T-helper 2 cell treated with Interferon-gamma antibody and Interleukin-4, amounts not matched to agents 5 μg/mL and 100 μg/mL, for 36 hours (primary cell): ENCODE measurements at regions not wholly inside any gene's neighbourhood (a gene's known extent, or its start where the extent isn't known, plus 50 kb on each side); places are given as distances from the start of the nearest gene placed in this dataset.
"Not testable (repeated sequence)": the region's sequence is repeated elsewhere in the genome, so short reads cannot be mapped to it uniquely, and the experiment has no call there.

Source experiments
- DNase-seq: peaks from one replicate; pipeline ENCODE4 v3.0.0; 2021; ENCODE audit warnings: low spot score
- H3K27ac Mint-ChIP-seq: one replicate; pipeline ENCODE4 v1.8.0; 2021; ENCODE audit warnings: mild to moderate bottlenecking, mixed read lengths
- H3K27me3 Mint-ChIP-seq: one replicate; pipeline ENCODE4 v1.8.0; 2021; ENCODE audit warnings: low read depth, mixed read lengths
- H3K36me3 Mint-ChIP-seq: one replicate; pipeline ENCODE4 v1.8.0; 2021; ENCODE audit warnings: low read depth, mixed read lengths
- H3K4me1 Mint-ChIP-seq: one replicate; pipeline ENCODE4 v1.8.0; 2021; ENCODE audit warnings: low read depth, mixed read lengths
- H3K4me3 Mint-ChIP-seq: one replicate; pipeline ENCODE4 v1.8.0; 2022; ENCODE audit warnings: mild to moderate bottlenecking, moderate library complexity, mixed read lengths
- H3K9me3 Mint-ChIP-seq: one replicate; pipeline ENCODE4 v1.8.0; 2021; ENCODE audit warnings: mixed read lengths

GRCh38 chr6:16048221-16048620 lies 80.7 kb upstream of the MYLIP start:
- H3K27ac Mint-ChIP-seq, result no peak overlapping the region
- no peaks in the 10 kb centered on the region for H3K4me1 Mint-ChIP-seq
- H3K9me3 Mint-ChIP-seq, result no peaks in the 10 kb centered on the region
- DNase-seq, result no peak
- H3K27me3 Mint-ChIP-seq, result no peaks in the 10 kb centered on the region
- H3K36me3 Mint-ChIP-seq, result no peaks in the 10 kb centered on the region
- H3K4me3 Mint-ChIP-seq, result no peak overlapping the region

GRCh38 chr6:16047435-16047990 lies 81.4 kb upstream of the MYLIP start:
- Mint-ChIP-seq H3K4me1 (no peaks in the 10 kb centered on the region), H3K27me3 (no peaks in the 10 kb centered on the region), H3K36me3 (no peaks in the 10 kb centered on the region), H3K4me3 (no peak overlapping the region), H3K9me3 (no peaks in the 10 kb centered on the region), H3K27ac (no peak overlapping the region)
- DNase-seq, result no peak

- H3K4me3 Mint-ChIP-seq, result no peak overlapping the region
- H3K9me3 Mint-ChIP-seq, result no peaks in the 10 kb centered on the region
- DNase-seq, result no peak
- H3K27ac Mint-ChIP-seq, result no peak overlapping the region
- no peaks in the 10 kb centered on the region for H3K4me1 Mint-ChIP-seq
- H3K36me3 Mint-ChIP-seq, result no peaks in the 10 kb centered on the region
- no peaks in the 10 kb centered on the region for H3K27me3 Mint-ChIP-seq
Measured at GRCh38 chr6:16045238-16045637, 83.6 kb upstream of the MYLIP start.

- H3K9me3 Mint-ChIP-seq, result no peaks in the 10 kb centered on the region
- no peaks in the 10 kb centered on the region for H3K36me3 Mint-ChIP-seq
- H3K4me1 Mint-ChIP-seq, result no peaks in the 10 kb centered on the region
- no peak overlapping the region for H3K4me3 Mint-ChIP-seq
- no peak overlapping the region for H3K27ac Mint-ChIP-seq
- no peaks in the 10 kb centered on the region for H3K27me3 Mint-ChIP-seq
- no peak for DNase-seq
Measured at GRCh38 chr6:16044211-16044643, 84.7 kb upstream of the MYLIP start.

- H3K4me1 Mint-ChIP-seq, result peaks cover 2% of the 10 kb centered on the region
- H3K27me3 Mint-ChIP-seq, result no peaks in the 10 kb centered on the region
- H3K36me3 Mint-ChIP-seq, result no peaks in the 10 kb centered on the region
- no peaks in the 10 kb centered on the region for H3K9me3 Mint-ChIP-seq
- H3K27ac Mint-ChIP-seq, result no peak overlapping the region
- no peak for DNase-seq
- no peak overlapping the region for H3K4me3 Mint-ChIP-seq
Measured at GRCh38 chr6:16043171-16044135, 85.4 kb upstream of the MYLIP start.

GRCh38 chr6:16042751-16043150 lies 86.1 kb upstream of the MYLIP start:
- Mint-ChIP-seq H3K9me3 (no peaks in the 10 kb centered on the region), H3K4me1 (peaks cover 2% of the 10 kb centered on the region), H3K27ac (no peak overlapping the region), H3K4me3 (no peak overlapping the region), H3K36me3 (no peaks in the 10 kb centered on the region), H3K27me3 (no peaks in the 10 kb centered on the region)
- no peak for DNase-seq

GRCh38 chr6:16041327-16041726 lies 87.6 kb upstream of the MYLIP start:
- Mint-ChIP-seq H3K9me3 (no peaks in the 10 kb centered on the region), H3K27me3 (no peaks in the 10 kb centered on the region), H3K27ac (no peak overlapping the region), H3K4me3 (no peak overlapping the region), H3K4me1 (peaks cover 2% of the 10 kb centered on the region), H3K36me3 (no peaks in the 10 kb centered on the region)
- DNase-seq, result no peak

- no peak for DNase-seq
- Mint-ChIP-seq H3K27me3 (no peaks in the 10 kb centered on the region), H3K4me3 (no peak overlapping the region), H3K4me1 (peaks cover 2% of the 10 kb centered on the region), H3K27ac (no peak overlapping the region), H3K9me3 (no peaks in the 10 kb centered on the region), H3K36me3 (no peaks in the 10 kb centered on the region)
Measured at GRCh38 chr6:16040628-16040974, 88.3 kb upstream of the MYLIP start.

GRCh38 chr6:16039892-16040627 lies 88.8 kb upstream of the MYLIP start:
- not testable (repeated sequence) for H3K27me3 Mint-ChIP-seq

GRCh38 chr6:16038938-16039337 lies 89.9 kb upstream of the MYLIP start:
- no peak for DNase-seq
- H3K36me3 Mint-ChIP-seq, result no peaks in the 10 kb centered on the region
- no peak overlapping the region for H3K27ac Mint-ChIP-seq
- peaks cover 5% of the 10 kb centered on the region for H3K27me3 Mint-ChIP-seq
- H3K9me3 Mint-ChIP-seq, result no peaks in the 10 kb centered on the region
- H3K4me3 Mint-ChIP-seq, result no peak overlapping the region
- H3K4me1 Mint-ChIP-seq, result peaks cover 2% of the 10 kb centered on the region

More at GRCh38 chr6:16039892-16040627, 88.8 kb upstream of the MYLIP start:
- not testable (repeated sequence) for H3K4me1 Mint-ChIP-seq, H3K36me3 Mint-ChIP-seq, DNase-seq, H3K9me3 Mint-ChIP-seq, H3K4me3 Mint-ChIP-seq, H3K27ac Mint-ChIP-seq

GRCh38 chr6:16035488-16036080 lies 93.3 kb upstream of the MYLIP start:
- H3K4me3 Mint-ChIP-seq, result no peak overlapping the region

GRCh38 chr6:16033214-16033613 lies 95.7 kb upstream of the MYLIP start:
- DNase-seq, result no peak
- H3K27me3 Mint-ChIP-seq, result peaks cover 6% of the 10 kb centered on the region
- H3K27ac Mint-ChIP-seq, result no peak overlapping the region
- no peaks in the 10 kb centered on the region for H3K36me3 Mint-ChIP-seq
- peaks cover 17% of the 10 kb centered on the region for H3K9me3 Mint-ChIP-seq
- H3K4me1 Mint-ChIP-seq, result no peaks in the 10 kb centered on the region
- no peak overlapping the region for H3K4me3 Mint-ChIP-seq

More at GRCh38 chr6:16035488-16036080, 93.3 kb upstream of the MYLIP start:
- H3K9me3 Mint-ChIP-seq, result peaks cover 13% of the 10 kb centered on the region
- H3K27ac Mint-ChIP-seq, result no peak overlapping the region
- no peaks in the 10 kb centered on the region for H3K36me3 Mint-ChIP-seq
- H3K4me1 Mint-ChIP-seq, result peaks cover 2% of the 10 kb centered on the region
- H3K27me3 Mint-ChIP-seq, result peaks cover 6% of the 10 kb centered on the region
- DNase-seq, result no peak

- peaks cover 6% of the 10 kb centered on the region for H3K27me3 Mint-ChIP-seq
- no peak for DNase-seq
- peaks cover 17% of the 10 kb centered on the region for H3K9me3 Mint-ChIP-seq
- no peak overlapping the region for H3K27ac Mint-ChIP-seq
- H3K4me1 Mint-ChIP-seq, result no peaks in the 10 kb centered on the region
- H3K36me3 Mint-ChIP-seq, result no peaks in the 10 kb centered on the region
- H3K4me3 Mint-ChIP-seq, result no peak overlapping the region
Measured at GRCh38 chr6:16031278-16031981, 97.5 kb upstream of the MYLIP start.
